GM12878 (cell line): ENCODE measurements at regions not wholly inside any gene's neighbourhood (a gene's known extent, or its start where the extent isn't known, plus 50 kb on each side); places are given as distances from the start of the nearest gene placed in this dataset.

Experiments used
- ATAC-seq: fragments of 200-7000 bp; cut with Tn5 transposase; 3 replicates; pipeline ENCODE4 v1.9.1; 2020; ENCODE audit warnings: mild to moderate bottlenecking, moderate library complexity
- BruUV-seq: library from RNA; stranded (reverse); fragments of 400-500 nt; replicated peaks from 2 replicates; lab custom pipeline; 2021; lab: Mats Ljungman, UMichigan
- CTCF ChIA-PET: fragments of 300-600 bp; sonication (Branson Sonifier 250); formaldehyde crosslinking; extraction: SDS; loops from one replicate; lab custom pipeline; 2021; ENCODE audit warnings: inconsistent platforms; lab: Yijun Ruan, JAX
- POLR2A ChIA-PET: fragments of 350-600 bp; formaldehyde crosslinking; extraction: SDS; loops from one replicate; lab custom pipeline; 2021; ENCODE audit warnings: inconsistent platforms; lab: Charles Lee
- RAD21 ChIA-PET: fragments of 300-600 bp; sonication (Branson Sonifier 250); formaldehyde crosslinking; loops from one replicate; lab custom pipeline; 2023; ENCODE audit warnings: antibody characterized with exemption; ENCODE audit not compliant: unreplicated experiment; lab: Charles Lee
- SMC1A ChIA-PET: fragments of 300-600 bp; sonication (Branson Sonifier 250); formaldehyde crosslinking; loops from one replicate; lab custom pipeline; 2023; ENCODE audit not compliant: unreplicated experiment, uncharacterized antibody; lab: Charles Lee
- DNase-seq: peaks from one replicate; pipeline ENCODE4 v3.0.0-alpha.2; 2011; ENCODE audit warnings: low read depth, low spot score
- FAIRE-seq: peaks from 3 replicates; lab custom pipeline; 2011; peaks lifted over from hg19 to GRCh38; lab: Jason Lieb, UNC
- H2AFZ ChIP-seq: 2 replicates; pipeline ENCODE4 v1.6.0; 2011; ENCODE audit warnings: low read depth, low read length, control low read depth; ENCODE audit not compliant: control insufficient read depth
- H3K27ac ChIP-seq: 2 replicates; pipeline ENCODE4 v1.5.1; 2011; ENCODE audit warnings: control low read depth; ENCODE audit not compliant: control insufficient read depth, insufficient read depth
- H3K27me3 ChIP-seq, 2 experiments: replicated peaks in 1 of 2; 2 replicates each; pipeline versions ENCODE4 v1.6.0 to v1.6.1; 2011; ENCODE audit warnings: low read length in 1 of 2; ENCODE audit not compliant: control insufficient read depth in 2 of 2, insufficient read depth in 2 of 2
- H3K36me3 ChIP-seq, 2 experiments: 2 replicates each; pipeline ENCODE4 v1.5.1; 2011; ENCODE audit warnings: low read length in 1 of 2; ENCODE audit not compliant: control insufficient read depth in 2 of 2, insufficient read depth in 2 of 2
- H3K4me1 ChIP-seq: 2 replicates; pipeline ENCODE4 v1.6.1; 2011; ENCODE audit warnings: mild to moderate bottlenecking, low read length, moderate library complexity, mixed read lengths; ENCODE audit not compliant: control insufficient read depth, insufficient read depth
- H3K4me2 ChIP-seq: 2 replicates; pipeline ENCODE4 v1.6.0; 2011; ENCODE audit warnings: control low read depth; ENCODE audit not compliant: control insufficient read depth, insufficient read depth
- H3K4me3 ChIP-seq: fragments of 200-600 bp; sonication (generic); 2 replicates; pipeline ENCODE4 v1.5.1; 2016
- H3K79me2 ChIP-seq: 2 replicates; pipeline ENCODE4 v1.6.0; 2011; ENCODE audit warnings: low read length; ENCODE audit not compliant: control insufficient read depth, insufficient read depth
- H3K9ac ChIP-seq: 2 replicates; pipeline ENCODE4 v1.8.0; 2011; ENCODE audit warnings: low read length, control low read depth, mixed read lengths; ENCODE audit not compliant: control insufficient read depth, insufficient read depth
- H3K9me3 ChIP-seq: replicated peaks from 3 replicates; pipeline ENCODE4 v1.5.1; 2011; ENCODE audit warnings: mild to moderate bottlenecking, low read length; ENCODE audit not compliant: control insufficient read depth, insufficient read depth
- H4K20me1 ChIP-seq: 2 replicates; pipeline ENCODE4 v1.6.0; 2011; ENCODE audit not compliant: control insufficient read depth, insufficient read depth
- BHLHE40 ChIP-seq, 2 experiments: fragments of 450-650 bp in 1 of 2; IDR thresholded peaks; 2 replicates each; pipeline ENCODE4 v1.6.1; 2011 to 2017; ENCODE audit warnings: low read depth in 2 of 2, borderline replicate concordance in 1 of 2, improper control_type of control experiment in 1 of 2, low read length in 1 of 2, mild to moderate bottlenecking in 1 of 2
- CBX5 ChIP-seq: sonication (generic); IDR thresholded peaks from 2 replicates; pipeline ENCODE4 v1.6.1; 2016; ENCODE audit warnings: low read depth, moderate library complexity, mild to moderate bottlenecking, inconsistent platforms
- DPF2 ChIP-seq: fragments of 450-650 bp; IDR thresholded peaks from 2 replicates; pipeline ENCODE4 v1.6.1; 2017; ENCODE audit warnings: mild to moderate bottlenecking
- ESRRA ChIP-seq: IDR thresholded peaks from 2 replicates; pipeline ENCODE4 v1.6.1; 2012; ENCODE audit warnings: mild to moderate bottlenecking, low read length, improper control_type of control experiment
- JUNB ChIP-seq: IDR thresholded peaks from 2 replicates; pipeline ENCODE4 v1.6.1; 2016; ENCODE audit warnings: antibody characterized with exemption, mild to moderate bottlenecking
- MTA3 ChIP-seq: IDR thresholded peaks from 2 replicates; pipeline ENCODE4 v1.6.1; 2012; ENCODE audit warnings: low read length, inconsistent platforms, borderline replicate concordance
- NFXL1 ChIP-seq: fragments of 450-650 bp; IDR thresholded peaks from 2 replicates; pipeline ENCODE4 v1.6.1; 2017; ENCODE audit warnings: antibody characterized with exemption, mild to moderate bottlenecking, borderline replicate concordance
- PAX8 ChIP-seq: fragments of 450-650 bp; IDR thresholded peaks from 2 replicates; pipeline ENCODE4 v1.6.1; 2017; ENCODE audit warnings: mild to moderate bottlenecking, moderate library complexity
- POLR2AphosphoS2 ChIP-seq: IDR thresholded peaks from 2 replicates; pipeline ENCODE4 v1.6.1; 2011; ENCODE audit warnings: low read depth, mild to moderate bottlenecking, low read length, improper control_type of control experiment, moderate library complexity
- POLR2AphosphoS5 ChIP-seq: IDR thresholded peaks from 2 replicates; pipeline ENCODE4 v1.6.1; 2011; ENCODE audit warnings: mild to moderate bottlenecking, low read length, inconsistent platforms
- POU2F2 ChIP-seq: IDR thresholded peaks from 3 replicates; pipeline ENCODE4 v1.6.1; 2011; ENCODE audit warnings: low read depth, mild to moderate bottlenecking, low read length, borderline replicate concordance
- RCOR1 ChIP-seq: conservative IDR thresholded peaks from 2 replicates; pipeline ENCODE4 v1.6.1; 2012; ENCODE audit warnings: low read depth, low read length, improper control_type of control experiment
- RFX5 ChIP-seq: IDR thresholded peaks from 2 replicates; pipeline ENCODE4 v1.6.1; 2011; ENCODE audit warnings: low read depth, low read length, improper control_type of control experiment
- SUZ12 ChIP-seq: fragments of 200-600 bp; sonication (generic); IDR thresholded peaks from one replicate; pipeline ENCODE4 v1.6.1; 2018; ENCODE audit warnings: antibody characterized with exemption, mild to moderate bottlenecking; ENCODE audit not compliant: unreplicated experiment
- ZNF384 ChIP-seq: IDR thresholded peaks from 2 replicates; pipeline ENCODE4 v1.6.1; 2012; ENCODE audit warnings: low read depth, mild to moderate bottlenecking, low read length, improper control_type of control experiment, borderline replicate concordance
- ZSCAN29 ChIP-seq: fragments of 450-650 bp; IDR thresholded peaks from 2 replicates; pipeline ENCODE4 v1.6.1; 2017; ENCODE audit warnings: mild to moderate bottlenecking, moderate library complexity
- WGBS: methylation state at CpG from one replicate; pipeline ENCODE4 v1.1.6; 2016; ENCODE audit warnings: low lambda C conversion rate; ENCODE audit not compliant: insufficient replicate concordance, insufficient coverage; ENCODE audit errors: missing lambda C conversion rate; 5-methylcytosine and 5-hydroxymethylcytosine counted together
- in situ Hi-C: fragments of 300-500 bp; cut with MboI; formaldehyde crosslinking; loops from 9 replicates; pipeline ENCODE4 v1.14.3; 2018; ENCODE audit warnings: mixed read lengths
- intact Hi-C: fragments of 100-400 bp; cut with micrococcal nuclease; formaldehyde crosslinking; loops from one replicate; pipeline ENCODE4 v1.14.2; 2022; ENCODE audit not compliant: unreplicated experiment
- TF ChIP-seq, protein P1 (sequence below): fragments of 450-650 bp; IDR thresholded peaks from 2 replicates; pipeline ENCODE4 v1.6.1; 2017; ENCODE audit warnings: mild to moderate bottlenecking
- TF ChIP-seq, protein P2 (sequence below): fragments of 450-650 bp; IDR thresholded peaks from 2 replicates; pipeline ENCODE4 v1.6.1; 2016; ENCODE audit warnings: mild to moderate bottlenecking
- TF ChIP-seq, protein P3 (sequence below): IDR thresholded peaks from 2 replicates; pipeline ENCODE4 v1.6.1; 2012; ENCODE audit warnings: improper control_type of control experiment, low read depth, low read length; ENCODE audit not compliant: insufficient replicate concordance

DNA sequence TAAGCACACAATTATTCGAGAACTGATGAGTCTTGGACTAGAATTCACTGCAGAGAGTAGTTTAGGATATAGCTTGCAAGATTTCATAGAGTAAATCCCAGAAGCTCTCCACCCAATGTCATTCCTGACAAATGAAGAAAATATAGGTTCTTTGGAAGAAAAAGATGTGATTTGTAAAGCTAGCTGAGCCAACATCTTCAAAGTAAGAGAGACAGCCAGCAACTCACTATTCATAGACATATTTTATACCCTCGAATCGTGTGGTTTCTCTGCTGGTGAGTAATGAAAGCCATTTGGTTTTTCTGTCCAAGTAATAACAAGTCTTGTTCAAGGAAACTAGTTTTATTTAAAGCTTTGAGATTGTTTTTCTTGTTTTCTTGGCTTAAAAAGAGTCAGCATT lies 165.7 kb upstream of the SYT6 start:
- ATAC-seq (no peak), FAIRE-seq (no peak), DNase-seq (no peak)
- Histone ChIP-seq H3K9ac (no peak overlapping the region), H3K4me1 (no peaks in the 10 kb centered on the region), H3K27ac (no peak overlapping the region), H3K27me3 (no peaks in the 10 kb centered on the region), H3K9me3 (no peaks in the 10 kb centered on the region), H2AFZ (no peak overlapping the region), H3K4me3 (no peak overlapping the region), H3K36me3 (no peaks in the 10 kb centered on the region), H3K4me2 (no peak overlapping the region), H3K79me2 (no peaks in the 10 kb centered on the region), H4K20me1 (no peaks in the 10 kb centered on the region)
- intact Hi-C loops = no loop called here
- 0% methylated on average over 3 of the region's 3 CpGs for WGBS
- no peak for TF ChIP-seq JUNB
- no peak for TF ChIP-seq RFX5
- no peak for TF ChIP-seq BHLHE40 (IDR thresholded peaks at IDR 0.05; ENCODE audit: borderline replicate concordance in 1 of 2, low read depth in 2 of 2, low read length in 1 of 2)
- TF ChIP-seq, protein P1, sequence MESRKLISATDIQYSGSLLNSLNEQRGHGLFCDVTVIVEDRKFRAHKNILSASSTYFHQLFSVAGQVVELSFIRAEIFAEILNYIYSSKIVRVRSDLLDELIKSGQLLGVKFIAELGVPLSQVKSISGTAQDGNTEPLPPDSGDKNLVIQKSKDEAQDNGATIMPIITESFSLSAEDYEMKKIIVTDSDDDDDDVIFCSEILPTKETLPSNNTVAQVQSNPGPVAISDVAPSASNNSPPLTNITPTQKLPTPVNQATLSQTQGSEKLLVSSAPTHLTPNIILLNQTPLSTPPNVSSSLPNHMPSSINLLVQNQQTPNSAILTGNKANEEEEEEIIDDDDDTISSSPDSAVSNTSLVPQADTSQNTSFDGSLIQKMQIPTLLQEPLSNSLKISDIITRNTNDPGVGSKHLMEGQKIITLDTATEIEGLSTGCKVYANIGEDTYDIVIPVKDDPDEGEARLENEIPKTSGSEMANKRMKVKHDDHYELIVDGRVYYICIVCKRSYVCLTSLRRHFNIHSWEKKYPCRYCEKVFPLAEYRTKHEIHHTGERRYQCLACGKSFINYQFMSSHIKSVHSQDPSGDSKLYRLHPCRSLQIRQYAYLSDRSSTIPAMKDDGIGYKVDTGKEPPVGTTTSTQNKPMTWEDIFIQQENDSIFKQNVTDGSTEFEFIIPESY = no peak
- TF ChIP-seq POLR2AphosphoS5 = no peak
- TF ChIP-seq POLR2AphosphoS2 = no peak
- no peak for TF ChIP-seq NFXL1
- no peak for TF ChIP-seq POU2F2
- no peak for TF ChIP-seq PAX8
- no peak for TF ChIP-seq ZSCAN29
- no peak for TF ChIP-seq ESRRA
- no peak for TF ChIP-seq DPF2
- TF ChIP-seq SUZ12 = no peak
- TF ChIP-seq ZNF384 = no peak
- no peak for TF ChIP-seq RCOR1
- TF ChIP-seq, protein P2, sequence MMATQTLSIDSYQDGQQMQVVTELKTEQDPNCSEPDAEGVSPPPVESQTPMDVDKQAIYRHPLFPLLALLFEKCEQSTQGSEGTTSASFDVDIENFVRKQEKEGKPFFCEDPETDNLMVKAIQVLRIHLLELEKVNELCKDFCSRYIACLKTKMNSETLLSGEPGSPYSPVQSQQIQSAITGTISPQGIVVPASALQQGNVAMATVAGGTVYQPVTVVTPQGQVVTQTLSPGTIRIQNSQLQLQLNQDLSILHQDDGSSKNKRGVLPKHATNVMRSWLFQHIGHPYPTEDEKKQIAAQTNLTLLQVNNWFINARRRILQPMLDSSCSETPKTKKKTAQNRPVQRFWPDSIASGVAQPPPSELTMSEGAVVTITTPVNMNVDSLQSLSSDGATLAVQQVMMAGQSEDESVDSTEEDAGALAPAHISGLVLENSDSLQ = no peak
- TF ChIP-seq CBX5 = no peak
- TF ChIP-seq MTA3 = no peak
- TF ChIP-seq, protein P3, sequence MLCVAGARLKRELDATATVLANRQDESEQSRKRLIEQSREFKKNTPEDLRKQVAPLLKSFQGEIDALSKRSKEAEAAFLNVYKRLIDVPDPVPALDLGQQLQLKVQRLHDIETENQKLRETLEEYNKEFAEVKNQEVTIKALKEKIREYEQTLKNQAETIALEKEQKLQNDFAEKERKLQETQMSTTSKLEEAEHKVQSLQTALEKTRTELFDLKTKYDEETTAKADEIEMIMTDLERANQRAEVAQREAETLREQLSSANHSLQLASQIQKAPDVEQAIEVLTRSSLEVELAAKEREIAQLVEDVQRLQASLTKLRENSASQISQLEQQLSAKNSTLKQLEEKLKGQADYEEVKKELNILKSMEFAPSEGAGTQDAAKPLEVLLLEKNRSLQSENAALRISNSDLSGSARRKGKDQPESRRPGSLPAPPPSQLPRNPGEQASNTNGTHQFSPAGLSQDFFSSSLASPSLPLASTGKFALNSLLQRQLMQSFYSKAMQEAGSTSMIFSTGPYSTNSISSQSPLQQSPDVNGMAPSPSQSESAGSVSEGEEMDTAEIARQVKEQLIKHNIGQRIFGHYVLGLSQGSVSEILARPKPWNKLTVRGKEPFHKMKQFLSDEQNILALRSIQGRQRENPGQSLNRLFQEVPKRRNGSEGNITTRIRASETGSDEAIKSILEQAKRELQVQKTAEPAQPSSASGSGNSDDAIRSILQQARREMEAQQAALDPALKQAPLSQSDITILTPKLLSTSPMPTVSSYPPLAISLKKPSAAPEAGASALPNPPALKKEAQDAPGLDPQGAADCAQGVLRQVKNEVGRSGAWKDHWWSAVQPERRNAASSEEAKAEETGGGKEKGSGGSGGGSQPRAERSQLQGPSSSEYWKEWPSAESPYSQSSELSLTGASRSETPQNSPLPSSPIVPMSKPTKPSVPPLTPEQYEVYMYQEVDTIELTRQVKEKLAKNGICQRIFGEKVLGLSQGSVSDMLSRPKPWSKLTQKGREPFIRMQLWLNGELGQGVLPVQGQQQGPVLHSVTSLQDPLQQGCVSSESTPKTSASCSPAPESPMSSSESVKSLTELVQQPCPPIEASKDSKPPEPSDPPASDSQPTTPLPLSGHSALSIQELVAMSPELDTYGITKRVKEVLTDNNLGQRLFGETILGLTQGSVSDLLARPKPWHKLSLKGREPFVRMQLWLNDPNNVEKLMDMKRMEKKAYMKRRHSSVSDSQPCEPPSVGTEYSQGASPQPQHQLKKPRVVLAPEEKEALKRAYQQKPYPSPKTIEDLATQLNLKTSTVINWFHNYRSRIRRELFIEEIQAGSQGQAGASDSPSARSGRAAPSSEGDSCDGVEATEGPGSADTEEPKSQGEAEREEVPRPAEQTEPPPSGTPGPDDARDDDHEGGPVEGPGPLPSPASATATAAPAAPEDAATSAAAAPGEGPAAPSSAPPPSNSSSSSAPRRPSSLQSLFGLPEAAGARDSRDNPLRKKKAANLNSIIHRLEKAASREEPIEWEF = no peak
- POLR2A ChIA-PET = interaction anchor here (0.7 kb wide), 1 partner anchor 744 kb away, joined by 3 read pairs; no protein-coding TSS in a partner anchor
- in situ Hi-C loops = no loop called here
- SMC1A ChIA-PET = no interaction called here
- BruUV-seq = no TSS peak
- CTCF ChIA-PET = interaction anchor here (1.3 kb wide), 1 partner anchor 37 kb away, joined by 3 read pairs; no protein-coding TSS in a partner anchor
- RAD21 ChIA-PET = no interaction called here
